HCT116 (cell line): ENCODE measurements at regions not wholly inside any gene's neighbourhood (a gene's known extent, or its start where the extent isn't known, plus 50 kb on each side); places are given as distances from the start of the nearest gene placed in this dataset.

Experiments used
- ATAC-seq: fragments of 200-7000 bp; cut with Tn5 transposase; 2 replicates; pipeline ENCODE4 v1.9.1; 2020; ENCODE audit warnings: mild to moderate bottlenecking, moderate library complexity
- BruUV-seq: library from RNA; stranded (reverse); fragments of 400-500 nt; replicated peaks from 2 replicates; lab custom pipeline; 2021; lab: Mats Ljungman, UMichigan
- CTCF ChIA-PET: fragments of 300-600 bp; sonication (Branson Sonifier 250); formaldehyde crosslinking; loops from one replicate; lab custom pipeline; 2021; ENCODE audit warnings: antibody characterized with exemption; lab: Charles Lee
- POLR2A ChIA-PET: fragments of 300-600, 350-600 bp; sonication (Branson Sonifier 250); formaldehyde crosslinking; loops from one replicate; lab custom pipeline; 2021; ENCODE audit warnings: antibody characterized with exemption; lab: Charles Lee
- RAD21 ChIA-PET, 2 experiments: fragments of 300-600 bp; sonication (Branson Sonifier 250); formaldehyde crosslinking; loops; one replicate each; lab custom pipeline; 2023; ENCODE audit warnings: low total read pairs in 2 of 2; ENCODE audit not compliant: uncharacterized antibody in 2 of 2, unreplicated experiment in 2 of 2, low non-redundant PET in 1 of 2; lab: Charles Lee
- DNase-seq: peaks from one replicate; pipeline ENCODE4 v3.0.0-alpha.2; 2010; ENCODE audit warnings: low read depth, low spot score
- H2AFZ ChIP-seq: fragments of 200-600 bp; shearing (Covaris generic), sonication (generic); 2 replicates; pipeline ENCODE4 v1.6.1; 2017; ENCODE audit warnings: low read depth, mixed run types, mixed read lengths, antibody characterized with exemption, low read length; ENCODE audit not compliant: poor library complexity, severe bottlenecking
- H3K27ac ChIP-seq: 2 replicates; pipeline ENCODE4 v1.5.1; 2012; ENCODE audit warnings: low read depth, low read length
- H3K27me3 ChIP-seq: fragments of 200-600 bp; sonication (generic); 2 replicates; pipeline ENCODE4 v1.6.1; 2016; ENCODE audit warnings: mixed run types, low read length, mixed read lengths; ENCODE audit not compliant: insufficient read depth
- H3K36me3 ChIP-seq, 2 experiments: fragments of 200-500 bp in 1 of 2; fragments of 200-600 bp in 1 of 2; sonication (Bioruptor generic) in 1 of 2; sonication (generic) in 1 of 2; 2 replicates each; pipeline versions ENCODE4 v1.5.1 to v1.6.1; 2014 to 2016; ENCODE audit warnings: low read length in 2 of 2, inconsistent platforms in 1 of 2, mixed read lengths in 1 of 2, mixed run types in 1 of 2; ENCODE audit not compliant: insufficient read depth in 2 of 2, control insufficient read depth in 1 of 2
- H3K4me1 ChIP-seq, 2 experiments: fragments of 200-600 bp in 1 of 2; sonication (generic) in 1 of 2; 2 replicates each; pipeline versions ENCODE4 v1.5.1 to v1.6.1; 2012 to 2017; ENCODE audit warnings: low read length in 2 of 2, inconsistent platforms in 1 of 2, mild to moderate bottlenecking in 1 of 2, mixed read lengths in 1 of 2, mixed run types in 1 of 2, moderate library complexity in 1 of 2; ENCODE audit not compliant: insufficient read depth in 2 of 2, control insufficient read depth in 1 of 2
- H3K4me2 ChIP-seq: fragments of 200-600 bp; sonication (generic); 2 replicates; pipeline ENCODE4 v1.6.1; 2017; ENCODE audit warnings: mixed run types, low read length, mixed read lengths
- H3K4me3 ChIP-seq, 2 experiments: fragments of 200-600 bp in 1 of 2; sonication (generic) in 1 of 2; replicated peaks in 1 of 2; 2 replicates each; pipeline ENCODE4 v1.5.1; 2011 to 2016; ENCODE audit warnings: low read length in 2 of 2, control low read depth in 1 of 2, low read depth in 1 of 2, mild to moderate bottlenecking in 1 of 2, mixed read lengths in 1 of 2, mixed run types in 1 of 2
- H3K79me2 ChIP-seq: fragments of 200-600 bp; sonication (generic); 2 replicates; pipeline ENCODE4 v1.6.1; 2017; ENCODE audit warnings: mild to moderate bottlenecking, mixed run types, low read length, moderate library complexity, mixed read lengths; ENCODE audit not compliant: insufficient read depth
- H3K9ac ChIP-seq: fragments of 200-600 bp; sonication (generic); 2 replicates; pipeline ENCODE4 v1.6.1; 2016; ENCODE audit warnings: low read length, mixed read lengths
- H3K9me2 ChIP-seq: fragments of 200-600 bp; sonication (generic), shearing (Covaris generic); 2 replicates; pipeline ENCODE4 v1.6.1; 2017; ENCODE audit warnings: mixed run types, mild to moderate bottlenecking, moderate library complexity; ENCODE audit not compliant: insufficient read depth
- H3K9me3 ChIP-seq, 2 experiments: fragments of 200-500 bp in 1 of 2; fragments of 200-600 bp in 1 of 2; sonication (Bioruptor generic) in 1 of 2; sonication (generic) in 1 of 2; 2 replicates each; pipeline ENCODE4 v1.6.1; 2014 to 2017; ENCODE audit warnings: low read length in 2 of 2, mixed read lengths in 2 of 2, inconsistent platforms in 1 of 2, low read depth in 1 of 2, mild to moderate bottlenecking in 1 of 2, mixed run types in 1 of 2, moderate library complexity in 1 of 2; ENCODE audit not compliant: control insufficient read depth in 1 of 2, insufficient read depth in 1 of 2
- H4K20me1 ChIP-seq: fragments of 200-600 bp; sonication (generic), shearing (Covaris generic); 2 replicates; pipeline ENCODE4 v1.6.1; 2017; ENCODE audit warnings: mixed run types, mild to moderate bottlenecking, moderate library complexity; ENCODE audit not compliant: insufficient read depth
- CBX3 ChIP-seq: IDR thresholded peaks from 2 replicates; pipeline ENCODE4 v1.6.1; 2012; ENCODE audit warnings: low read depth
- CEBPB ChIP-seq: IDR thresholded peaks from 2 replicates; pipeline ENCODE4 v1.6.1; 2012; ENCODE audit warnings: low read depth
- CTCF ChIP-seq, 3 experiments: fragments of 200-600 bp in 1 of 3; sonication (generic) in 1 of 3; IDR thresholded peaks in 2 of 3; conservative IDR thresholded peaks in 1 of 3; 2 replicates each; pipeline ENCODE4 v1.5.1; 2012 to 2017; ENCODE audit warnings: low read depth in 2 of 3, low read length in 2 of 3, antibody characterized with exemption in 1 of 3, borderline replicate concordance in 1 of 3, control low read depth in 1 of 3, mild to moderate bottlenecking in 1 of 3, mixed read lengths in 1 of 3, mixed run types in 1 of 3, moderate library complexity in 1 of 3; ENCODE audit not compliant: insufficient read depth in 1 of 3
- EZH2 ChIP-seq: fragments of 200-600 bp; sonication (generic); IDR thresholded peaks from 2 replicates; pipeline ENCODE4 v1.6.1; 2017; ENCODE audit warnings: antibody characterized with exemption, mixed run types
- EZH2phosphoT487 ChIP-seq: fragments of 200-600 bp; IDR thresholded peaks from 2 replicates; pipeline ENCODE4 v1.6.1; 2018; ENCODE audit warnings: antibody characterized with exemption, borderline replicate concordance
- FOSL1 ChIP-seq: IDR thresholded peaks from 2 replicates; pipeline ENCODE4 v1.6.1; 2012; ENCODE audit warnings: low read depth
- JUND ChIP-seq: IDR thresholded peaks from 2 replicates; pipeline ENCODE4 v1.6.1; 2012
- MAX ChIP-seq: IDR thresholded peaks from 2 replicates; pipeline ENCODE4 v1.6.1; 2012
- POLR2A ChIP-seq: IDR thresholded peaks from 2 replicates; pipeline ENCODE4 v1.7.0; 2011; ENCODE audit warnings: borderline replicate concordance; ENCODE audit not compliant: insufficient read depth, insufficient read length; ENCODE audit errors: extremely low read depth
- POLR2AphosphoS5 ChIP-seq: IDR thresholded peaks from 2 replicates; pipeline ENCODE4 v1.6.1; 2011; ENCODE audit warnings: mild to moderate bottlenecking, low read depth, low read length, moderate library complexity
- RAD21 ChIP-seq: IDR thresholded peaks from 2 replicates; pipeline ENCODE4 v1.6.1; 2012; ENCODE audit warnings: low read depth, mild to moderate bottlenecking
- SRF ChIP-seq: IDR thresholded peaks from 2 replicates; pipeline ENCODE4 v1.6.1; 2012; ENCODE audit warnings: low read depth
- YY1 ChIP-seq: IDR thresholded peaks from 2 replicates; pipeline ENCODE4 v1.6.1; 2011; ENCODE audit warnings: low read length, low read depth, moderate library complexity, mild to moderate bottlenecking; ENCODE audit not compliant: insufficient replicate concordance; ENCODE audit errors: extremely low read depth
- ZBTB33 ChIP-seq: IDR thresholded peaks from 2 replicates; pipeline ENCODE4 v1.6.1; 2011; ENCODE audit warnings: mild to moderate bottlenecking, low read length, moderate library complexity; ENCODE audit not compliant: insufficient replicate concordance; ENCODE audit errors: extremely low read depth
- ZFX ChIP-seq: fragments of 450-650 bp; IDR thresholded peaks from 2 replicates; pipeline ENCODE4 v1.6.1; 2017
- intact Hi-C: fragments of 100-400 bp; cut with micrococcal nuclease; formaldehyde crosslinking; loops from 2 replicates; pipeline ENCODE4 v1.10.0; 2022

- H4K20me1 ChIP-seq: no peaks in the 10 kb centered on the region
- TF ChIP-seq POLR2A (no peak), CBX3 (no peak), RAD21 (no peak)
- POLR2A ChIA-PET: no interaction called here
- H3K27me3 ChIP-seq: no peaks in the 10 kb centered on the region
- H3K9ac ChIP-seq: no peak overlapping the region
- no peak overlapping the region for H3K4me2 ChIP-seq
- RAD21 ChIA-PET: no interaction called here
- ATAC-seq (no peak), DNase-seq (no peak)
- no peaks in the 10 kb centered on the region for H3K79me2 ChIP-seq
- H3K4me3 ChIP-seq: no peak overlapping the region
- no TSS peak for BruUV-seq
- H3K9me3 ChIP-seq: no peaks in the 10 kb centered on the region
- CTCF ChIA-PET: no interaction called here
- H3K27ac ChIP-seq: no peak overlapping the region
- no peaks in the 10 kb centered on the region for H3K4me1 ChIP-seq
- no peak overlapping the region for H2AFZ ChIP-seq
- H3K36me3 ChIP-seq: no peaks in the 10 kb centered on the region
- intact Hi-C loops: no loop called here
- H3K9me2 ChIP-seq: no peaks in the 10 kb centered on the region
These were observed 160.0 kb downstream of the EFNB1 start for GRCh38 chrX:68988865-68989264.

- POLR2A ChIA-PET: no interaction called here
- no peak for ATAC-seq
- TF ChIP-seq ZBTB33 (no peak), ZFX (no peak), FOSL1 (no peak), EZH2 (no peak), YY1 (no peak), CTCF (IDR thresholded peaks at IDR 0.05 in 2 of 3, conservative IDR thresholded peaks at IDR 0.05 in 1 of 3; ENCODE audit: borderline replicate concordance in 1 of 3, insufficient read depth in 1 of 3, low read depth in 2 of 3, low read length in 2 of 3) (no peak), JUND (no peak), MAX (no peak), SRF (no peak), CEBPB (no peak), POLR2AphosphoS5 (no peak), POLR2A (no peak), RAD21 (no peak), EZH2phosphoT487 (no peak)
These were observed 156.4 kb downstream of the EFNB1 start for GRCh38 chrX:68985135-68985755.

More at GRCh38 chrX:68985135-68985755, 156.4 kb downstream of the EFNB1 start:
- Histone ChIP-seq H3K4me2 (no peak overlapping the region), H3K27me3 (no peaks in the 10 kb centered on the region), H3K27ac (no peak overlapping the region), H3K9ac (no peak overlapping the region), H3K79me2 (no peaks in the 10 kb centered on the region), H3K4me1 (no peaks in the 10 kb centered on the region), H2AFZ (no peak overlapping the region), H3K9me2 (no peaks in the 10 kb centered on the region), H3K9me3 (no peaks in the 10 kb centered on the region), H3K36me3 (no peaks in the 10 kb centered on the region), H4K20me1 (no peaks in the 10 kb centered on the region), H3K4me3 (no peak overlapping the region)
- no peak for DNase-seq
- intact Hi-C loops: no loop called here
- RAD21 ChIA-PET: no interaction called here
- CTCF ChIA-PET: no interaction called here
- no TSS peak for BruUV-seq
